ENCODE measurements at regions not wholly inside any gene's neighbourhood (a gene's known extent, or its start where the extent isn't known, plus 50 kb on each side); places are given as distances from the start of the nearest gene placed in this dataset.

DNA sequence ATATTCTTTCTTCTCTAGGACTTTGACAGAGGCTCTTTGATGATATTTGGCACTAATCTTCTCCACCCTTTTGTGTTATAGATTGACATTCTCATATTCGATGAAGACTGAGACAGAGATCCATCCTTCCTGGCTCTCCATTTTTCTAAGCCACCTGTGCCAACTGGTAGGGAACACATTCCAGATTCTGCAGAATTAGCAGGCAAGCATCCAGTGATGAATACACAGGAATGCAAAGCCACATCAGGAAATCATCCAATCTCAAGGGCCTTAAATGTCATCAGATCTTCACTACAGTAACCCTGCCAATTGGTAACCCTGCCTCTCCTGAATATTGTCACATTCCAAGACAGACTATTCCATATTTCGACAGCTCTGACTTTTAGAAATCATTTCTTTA lies 718.4 kb upstream of the API5 start:
- no peak overlapping the region for H3K4me3 ChIP-seq
- no peaks in the 10 kb centered on the region; the same call in 1 of the 2 replicates for H3K27me3 ChIP-seq
- H3K27ac ChIP-seq: no peak overlapping the region
- DNase-seq: no peak
- no peaks in the 10 kb centered on the region for H3K36me3 ChIP-seq
- H3K9me3 ChIP-seq (replicated peaks): no peaks in the 10 kb centered on the region
- H3K4me1 ChIP-seq: no peaks in the 10 kb centered on the region

DNA sequence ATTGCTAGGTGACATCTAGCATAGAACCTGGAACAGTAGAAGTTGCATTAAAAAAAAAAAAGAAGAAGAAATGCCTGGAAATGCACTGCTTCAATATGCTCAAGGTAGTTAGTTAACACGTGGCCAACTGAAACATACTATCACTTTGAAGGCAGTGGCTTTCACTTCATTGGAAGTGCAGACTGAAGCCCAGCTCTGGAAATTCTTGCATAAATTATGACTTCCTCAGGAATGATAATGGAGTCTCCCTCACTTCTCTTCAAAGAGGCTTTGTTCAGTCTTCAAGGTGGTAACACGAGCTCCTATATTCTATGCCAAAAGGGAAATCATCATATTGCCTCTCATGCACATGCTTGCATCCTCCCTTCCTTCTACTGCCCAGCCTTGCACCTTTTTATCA lies 715.9 kb upstream of the API5 start:
- no peak overlapping the region for H3K4me3 ChIP-seq
- H3K9me3 ChIP-seq (replicated peaks): no peaks in the 10 kb centered on the region
- H3K27me3 ChIP-seq: no peaks in the 10 kb centered on the region; the same call in 1 of the 2 replicates
- no peaks in the 10 kb centered on the region for H3K36me3 ChIP-seq
- no peaks in the 10 kb centered on the region for H3K4me1 ChIP-seq
- DNase-seq: no peak
- no peak overlapping the region for H3K27ac ChIP-seq

DNA sequence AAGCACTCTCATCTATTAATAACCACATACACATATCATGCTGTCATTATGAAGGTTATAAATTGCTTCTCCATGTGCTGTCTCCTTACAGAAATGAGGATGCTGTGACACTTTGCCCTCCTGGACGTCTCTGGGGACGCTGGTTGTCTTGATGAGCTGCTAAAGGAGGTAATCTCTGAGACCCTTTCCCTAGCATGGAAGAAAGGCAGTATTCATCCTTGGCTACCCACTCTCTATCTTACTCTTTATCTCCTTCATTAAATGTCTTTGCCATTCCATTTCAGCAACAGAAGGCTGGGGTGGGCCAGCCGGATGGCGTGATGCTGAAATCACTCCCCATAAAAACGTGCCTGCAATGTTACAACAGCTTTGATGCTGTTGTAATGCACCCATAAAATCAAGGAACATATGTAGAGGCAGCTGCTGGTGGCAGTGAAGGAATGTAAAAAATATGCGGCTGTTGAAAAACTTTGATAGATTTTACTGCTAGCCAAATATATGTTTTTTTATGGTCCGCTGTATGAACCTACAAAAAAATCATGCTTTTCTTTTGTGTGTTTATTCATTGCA lies 715.1 kb upstream of the API5 start:
- H3K4me3 ChIP-seq: no peak overlapping the region
- H3K9me3 ChIP-seq (replicated peaks): no peaks in the 10 kb centered on the region
- H3K27me3 ChIP-seq: no peaks in the 10 kb centered on the region; the same call in 1 of the 2 replicates
- no peaks in the 10 kb centered on the region for H3K36me3 ChIP-seq
- no peak for DNase-seq
- no peak overlapping the region for H3K27ac ChIP-seq
- no peaks in the 10 kb centered on the region for H3K4me1 ChIP-seq

DNA sequence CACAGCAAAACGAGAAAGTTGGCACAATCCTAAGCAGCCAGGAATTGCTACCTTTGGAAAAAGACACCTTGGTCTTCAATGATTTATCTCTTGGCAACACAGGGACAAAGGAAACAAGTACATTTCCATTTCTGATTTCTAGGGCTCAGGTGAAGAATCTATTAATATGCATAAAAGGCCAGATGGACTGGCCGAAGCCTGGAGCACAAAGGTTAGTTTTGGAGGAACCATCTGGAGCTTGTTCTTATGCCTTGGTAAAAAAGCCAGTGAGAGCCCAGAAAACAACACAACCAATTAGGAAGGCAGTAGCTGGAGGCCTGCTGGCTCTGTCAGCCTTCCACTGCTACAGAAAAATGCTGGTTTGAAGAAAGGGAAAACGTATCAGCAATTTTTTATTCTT lies 713.5 kb upstream of the API5 start:
- Histone ChIP-seq H3K4me3 (no peak overlapping the region), H3K27me3 (no peaks in the 10 kb centered on the region; the same call in 1 of the 2 replicates), H3K27ac (no peak overlapping the region), H3K9me3 (replicated peaks) (no peaks in the 10 kb centered on the region), H3K4me1 (no peaks in the 10 kb centered on the region), H3K36me3 (no peaks in the 10 kb centered on the region)
- no peak for DNase-seq

DNA sequence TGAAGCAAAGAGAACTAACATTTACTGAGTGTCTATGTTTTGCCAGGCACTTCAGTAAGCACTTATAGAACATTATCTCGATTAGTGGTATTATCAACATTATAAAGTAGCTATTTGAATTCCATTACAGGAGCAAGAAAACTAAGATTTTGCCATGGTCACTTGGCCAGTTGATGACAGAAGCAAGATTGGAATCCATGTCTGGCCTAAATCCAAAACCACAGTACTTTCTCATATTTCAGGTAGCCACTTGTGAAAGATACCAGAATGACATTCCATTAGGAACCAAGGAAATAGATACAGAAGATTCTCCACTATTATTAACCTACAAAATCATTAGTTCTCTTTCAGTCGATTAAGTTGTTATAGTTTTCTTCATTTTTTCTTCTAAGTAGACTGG lies 691.0 kb upstream of the API5 start:
- Histone ChIP-seq H3K9me3 (replicated peaks) (no peaks in the 10 kb centered on the region), H3K27ac (no peak overlapping the region), H3K4me1 (no peaks in the 10 kb centered on the region), H3K4me3 (no peak overlapping the region), H3K36me3 (no peaks in the 10 kb centered on the region), H3K27me3 (no peaks in the 10 kb centered on the region)
- DNase-seq: peak in 1 of 2 experiments; percentile 20

DNA sequence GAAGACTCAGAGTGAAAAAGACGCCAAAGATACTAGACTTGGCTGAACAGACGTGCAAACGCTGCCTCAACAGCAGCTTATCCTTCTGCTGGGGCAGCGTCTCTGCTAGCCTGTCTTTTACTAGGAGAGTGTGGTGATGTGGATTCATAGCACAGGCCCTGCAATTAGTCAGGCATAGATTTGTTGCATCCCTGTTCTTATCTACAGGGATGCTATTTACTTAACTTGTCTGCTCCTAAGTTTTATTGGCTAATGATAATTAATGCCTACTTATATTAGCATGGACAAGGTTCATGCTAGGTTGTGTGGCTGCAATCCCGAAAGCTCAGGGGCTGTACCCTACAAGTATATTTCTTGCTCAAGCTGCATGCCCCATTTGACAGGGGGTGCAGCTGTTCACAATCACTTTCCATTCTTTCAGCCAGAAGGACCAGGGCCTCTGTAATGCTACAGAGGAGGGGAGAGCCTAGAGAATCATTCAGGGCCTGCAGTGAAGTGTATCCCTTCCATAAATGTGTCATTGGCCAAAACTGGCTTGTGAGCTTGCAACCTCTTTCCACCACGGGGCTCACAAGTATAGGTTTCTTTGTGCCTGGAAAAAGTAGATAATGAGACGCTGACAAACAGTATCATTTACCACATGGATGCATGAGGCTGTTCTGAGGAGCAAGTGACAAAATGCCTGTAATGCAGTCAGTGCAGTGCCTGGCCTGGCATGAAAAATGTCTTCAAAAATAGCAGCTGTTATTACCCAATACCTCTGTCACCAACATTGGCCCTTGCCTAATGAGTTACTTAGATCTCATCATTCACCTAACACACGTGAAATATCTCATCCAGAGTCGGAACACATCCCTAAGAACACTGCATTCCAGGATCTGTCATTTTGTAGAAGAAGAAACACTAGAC lies 685.8 kb upstream of the API5 start:
- Histone ChIP-seq H3K27ac (no peak overlapping the region), H3K27me3 (peaks cover 8% of the 10 kb centered on the region; the same call in 1 of the 2 replicates), H3K36me3 (no peaks in the 10 kb centered on the region), H3K4me1 (no peaks in the 10 kb centered on the region), H3K9me3 (replicated peaks) (no peaks in the 10 kb centered on the region), H3K4me3 (no peak overlapping the region)
- DNase-seq: no peak

DNA sequence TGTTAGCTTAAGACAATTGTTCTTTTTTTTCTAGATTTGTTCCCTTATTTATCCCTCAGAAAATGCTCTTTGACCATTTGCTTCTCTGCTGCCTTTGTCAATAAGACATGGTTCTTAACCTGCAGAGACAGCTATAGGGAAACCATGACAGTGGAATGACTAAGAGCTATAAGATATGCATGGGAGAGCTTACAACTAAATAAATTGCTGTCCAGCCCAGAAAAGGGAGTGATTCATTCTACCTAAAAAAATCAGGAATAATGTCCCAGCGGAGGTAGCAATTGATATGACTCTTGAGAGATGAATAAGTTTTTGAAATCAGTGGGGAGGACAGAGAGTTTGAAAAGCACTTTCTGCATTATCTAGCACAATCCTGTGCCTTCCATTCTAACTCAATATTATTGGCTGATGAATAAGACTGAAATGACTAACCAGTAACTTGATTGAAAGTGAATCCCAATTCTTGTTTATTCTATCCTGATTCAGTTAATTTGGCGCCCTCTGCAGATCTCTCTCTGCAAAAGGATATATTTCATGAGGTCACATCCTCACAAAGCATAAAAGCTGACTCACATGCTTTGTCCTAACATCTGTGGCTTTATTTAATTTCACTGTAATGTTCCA lies 680.5 kb upstream of the API5 start:
- H3K4me3 ChIP-seq: no peak overlapping the region
- H3K27ac ChIP-seq: no peak overlapping the region
- H3K36me3 ChIP-seq: no peaks in the 10 kb centered on the region
- no peaks in the 10 kb centered on the region for H3K9me3 ChIP-seq (replicated peaks)
- no peaks in the 10 kb centered on the region for H3K4me1 ChIP-seq
- no peak for DNase-seq
- peaks cover 8% of the 10 kb centered on the region; the same call in 1 of the 2 replicates for H3K27me3 ChIP-seq

DNA sequence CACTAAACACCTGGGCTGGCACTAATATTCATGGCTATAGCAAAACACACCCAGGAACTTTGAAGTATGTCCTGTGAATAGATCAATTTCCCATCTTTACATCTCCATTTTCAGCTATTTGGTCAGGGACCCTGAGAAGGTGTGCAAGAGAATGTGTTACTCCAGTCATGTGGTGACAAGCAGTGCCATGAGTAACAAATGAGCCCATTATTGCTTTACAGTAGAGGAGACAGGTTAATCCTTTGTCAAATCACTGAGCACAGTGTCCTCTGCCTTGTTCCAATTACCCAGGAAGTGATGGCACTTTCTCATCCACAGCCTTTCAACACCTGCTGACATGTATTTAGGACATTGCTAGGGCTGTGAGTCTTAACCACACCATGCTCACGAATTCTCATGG lies 664.8 kb upstream of the API5 start:
- no peak overlapping the region for H3K4me3 ChIP-seq
- no peaks in the 10 kb centered on the region for H3K36me3 ChIP-seq
- no peaks in the 10 kb centered on the region for H3K4me1 ChIP-seq

DNA sequence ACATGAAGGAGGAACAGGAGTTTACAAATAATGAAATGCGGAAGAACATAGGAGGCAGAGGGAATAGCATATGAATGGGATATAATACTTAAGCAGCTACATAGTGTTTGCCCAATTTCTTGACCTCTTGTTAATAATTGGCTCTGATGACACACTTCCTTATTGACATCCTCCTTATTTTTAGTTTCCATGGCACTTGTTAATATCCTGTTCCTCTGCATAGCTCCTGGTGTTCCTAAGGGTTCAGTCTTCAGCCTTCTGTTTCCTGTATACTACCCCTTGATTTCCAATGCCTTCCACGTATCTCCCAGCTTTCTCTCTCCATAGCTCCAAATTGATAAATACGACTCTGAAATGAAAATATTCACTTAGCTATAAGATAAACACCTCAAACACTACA lies 663.8 kb upstream of the API5 start:
- no peak overlapping the region for H3K27ac ChIP-seq
- H3K36me3 ChIP-seq: no peaks in the 10 kb centered on the region
- no peaks in the 10 kb centered on the region for H3K4me1 ChIP-seq
- no peaks in the 10 kb centered on the region for H3K9me3 ChIP-seq (replicated peaks)
- DNase-seq: no peak
- peaks cover 12% of the 10 kb centered on the region for H3K27me3 ChIP-seq
- no peak overlapping the region for H3K4me3 ChIP-seq

More for the DNA sequence above, 664.8 kb upstream of the API5 start:
- Histone ChIP-seq H3K9me3 (replicated peaks) (no peaks in the 10 kb centered on the region), H3K27ac (no peak overlapping the region), H3K27me3 (peaks cover 12% of the 10 kb centered on the region)
- no peak for DNase-seq

DNA sequence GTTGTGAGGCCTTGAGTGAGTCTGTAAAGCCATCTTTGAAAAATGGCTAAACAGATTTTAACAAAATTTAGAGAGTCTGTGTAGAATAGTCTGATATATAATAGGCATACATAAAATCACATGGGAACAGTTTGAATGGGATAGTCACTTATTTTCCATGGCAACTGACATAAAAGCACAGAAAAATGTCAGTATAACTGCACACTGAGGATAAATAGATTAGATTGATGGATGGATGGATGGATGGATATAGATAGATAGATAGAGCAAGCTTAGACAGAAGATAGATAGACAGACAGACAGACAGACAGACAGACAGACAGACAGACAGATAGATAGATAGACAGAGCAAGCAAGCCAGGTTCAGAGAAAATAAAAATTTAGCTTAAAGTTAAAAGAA lies 660.2 kb upstream of the API5 start:
- H3K27me3 ChIP-seq: peaks cover 12% of the 10 kb centered on the region
- no peaks in the 10 kb centered on the region for H3K4me1 ChIP-seq
- no peaks in the 10 kb centered on the region for H3K36me3 ChIP-seq
- no peak overlapping the region for H3K27ac ChIP-seq
- H3K9me3 ChIP-seq (replicated peaks): no peaks in the 10 kb centered on the region
- H3K4me3 ChIP-seq: no peak overlapping the region
- DNase-seq: no peak

DNA sequence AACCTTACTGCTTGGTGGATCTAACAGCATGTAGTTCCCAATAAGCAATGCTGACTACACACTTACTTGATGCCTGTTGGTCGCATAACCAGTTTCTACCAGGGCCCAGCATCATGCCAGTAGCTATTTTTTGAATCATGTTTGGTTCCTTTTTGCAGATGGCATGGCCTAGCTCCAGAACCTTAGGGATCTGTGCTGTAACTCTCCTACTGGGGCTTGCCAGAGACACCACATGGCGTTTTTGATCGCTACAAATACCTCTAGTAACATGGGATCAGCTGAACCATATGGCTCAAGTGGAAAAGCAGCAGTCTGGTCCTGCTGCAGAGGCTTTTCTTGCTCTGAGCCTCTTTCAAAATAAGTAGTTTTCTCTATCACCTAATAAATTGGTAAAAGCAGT lies 654.6 kb upstream of the API5 start:
- no peaks in the 10 kb centered on the region for H3K36me3 ChIP-seq

DNA sequence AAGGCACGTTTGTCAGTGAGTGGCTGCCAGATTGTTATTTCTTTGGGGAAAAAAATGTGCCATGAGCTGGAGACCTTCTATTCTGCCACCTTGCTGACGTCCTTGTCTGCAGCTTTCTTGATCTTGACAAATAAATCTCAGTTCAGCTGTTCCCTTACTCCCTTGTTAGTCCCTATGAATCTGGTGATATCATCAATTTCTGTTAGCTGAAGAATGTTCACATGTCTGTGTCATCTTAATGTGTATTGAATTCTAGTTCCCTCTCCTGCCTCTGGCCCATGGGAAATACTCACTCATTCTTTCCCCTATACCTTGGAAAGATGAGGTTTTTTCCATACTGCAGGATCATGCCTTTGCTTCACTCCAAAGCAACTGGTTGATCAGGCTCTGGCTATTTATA lies 649.9 kb upstream of the API5 start:
- H3K27me3 ChIP-seq: no peaks in the 10 kb centered on the region
- no peaks in the 10 kb centered on the region for H3K36me3 ChIP-seq
- no peak overlapping the region for H3K4me3 ChIP-seq
- H3K27ac ChIP-seq: no peak overlapping the region
- H3K9me3 ChIP-seq (replicated peaks): no peaks in the 10 kb centered on the region
- no peaks in the 10 kb centered on the region for H3K4me1 ChIP-seq
- no peak for DNase-seq

More for the DNA sequence above, 654.6 kb upstream of the API5 start:
- H3K27me3 ChIP-seq: no peaks in the 10 kb centered on the region
- H3K9me3 ChIP-seq (replicated peaks): no peaks in the 10 kb centered on the region
- no peak for DNase-seq
- no peak overlapping the region for H3K4me3 ChIP-seq
- H3K4me1 ChIP-seq: no peaks in the 10 kb centered on the region
- no peak overlapping the region for H3K27ac ChIP-seq

DNA sequence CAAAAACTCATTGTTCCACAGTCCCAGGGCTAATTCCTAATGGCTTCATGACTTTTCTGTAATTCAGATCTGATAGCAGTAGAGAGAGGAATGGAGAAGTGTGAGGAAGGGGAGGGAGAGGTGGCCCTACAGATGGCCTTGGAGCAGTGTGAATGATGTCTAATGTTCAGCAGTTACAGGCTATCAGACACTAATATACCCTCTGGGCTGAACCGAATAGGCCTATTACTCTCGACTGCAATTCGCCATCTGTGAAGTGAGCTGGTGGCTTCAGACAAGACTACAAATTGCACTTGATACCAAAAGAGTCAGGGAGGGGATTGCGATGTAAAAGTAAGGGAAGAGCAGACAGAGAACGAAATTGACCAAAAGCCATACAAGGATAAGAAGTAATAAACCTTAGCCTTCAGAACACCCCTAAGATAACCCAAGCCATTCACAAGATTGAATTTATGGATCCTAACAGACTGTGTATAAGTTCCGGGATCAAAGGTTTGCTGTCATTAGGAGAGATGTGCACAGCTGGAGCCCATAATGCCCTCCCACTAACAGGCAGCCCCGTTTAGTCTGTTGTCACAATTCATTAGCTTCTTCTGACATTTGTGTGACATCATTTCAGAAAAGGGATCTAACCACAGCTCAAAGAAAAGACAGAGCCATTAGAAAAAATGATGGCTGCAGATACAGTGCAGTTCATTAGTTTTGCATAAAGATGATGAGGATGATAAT lies 642.4 kb upstream of the API5 start:
- peaks cover 3% of the 10 kb centered on the region; the same call in 1 of the 2 replicates for H3K27me3 ChIP-seq
- no peaks in the 10 kb centered on the region for H3K9me3 ChIP-seq (replicated peaks)
- no peak overlapping the region for H3K4me3 ChIP-seq
- no peaks in the 10 kb centered on the region for H3K36me3 ChIP-seq
- no peak overlapping the region for H3K27ac ChIP-seq
- no peaks in the 10 kb centered on the region for H3K4me1 ChIP-seq
- DNase-seq: no peak

DNA sequence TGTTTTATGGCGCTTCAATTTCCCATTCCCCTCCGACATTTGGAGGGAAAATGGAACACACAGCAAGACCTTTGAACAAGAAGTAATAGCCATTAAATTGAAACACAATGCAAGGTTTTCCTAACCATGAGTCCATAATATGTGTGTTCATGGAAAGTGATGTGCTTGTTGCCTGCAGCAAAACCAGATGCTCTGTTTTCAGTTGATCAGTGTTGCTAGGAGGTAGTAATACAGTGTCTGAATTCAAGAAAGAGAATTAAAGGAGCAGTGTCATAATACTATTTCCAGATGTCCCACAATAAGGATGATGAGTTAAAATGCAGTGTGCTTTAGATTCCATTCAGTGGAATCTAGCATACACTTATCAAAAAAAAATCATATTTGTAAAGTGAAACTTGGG lies 637.4 kb upstream of the API5 start:
- no peak for DNase-seq
- H3K27ac ChIP-seq: no peak overlapping the region

DNA sequence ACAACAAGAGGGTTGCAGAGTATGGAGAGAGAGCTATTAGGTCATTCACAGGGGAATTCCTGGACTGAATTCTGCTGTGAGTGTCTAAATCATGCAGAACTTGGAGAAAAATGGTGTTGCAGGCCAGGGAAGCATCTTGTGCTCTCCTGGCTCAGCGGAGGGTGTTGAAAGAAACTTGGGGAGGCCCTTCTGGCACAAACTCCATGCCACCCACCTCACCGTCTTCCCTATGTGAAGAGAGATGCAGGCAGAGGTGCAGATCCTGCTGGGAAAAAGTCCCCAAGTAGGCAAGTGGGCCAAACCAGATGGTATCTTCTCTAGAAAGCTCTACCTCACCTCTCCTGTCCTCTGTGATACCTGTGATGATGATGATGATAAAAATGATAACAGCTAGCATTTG lies 604.3 kb upstream of the API5 start:
- H3K27me3 ChIP-seq: peaks cover 11% of the 10 kb centered on the region
- no peaks in the 10 kb centered on the region for H3K36me3 ChIP-seq
- H3K4me1 ChIP-seq: no peaks in the 10 kb centered on the region
- H3K9me3 ChIP-seq (replicated peaks): no peaks in the 10 kb centered on the region
- no peak overlapping the region for H3K27ac ChIP-seq
- no peak for DNase-seq
- H3K4me3 ChIP-seq: no peak overlapping the region

More for the DNA sequence above, 637.4 kb upstream of the API5 start:
- Histone ChIP-seq H3K27me3 (peaks cover 7% of the 10 kb centered on the region), H3K9me3 (replicated peaks) (no peaks in the 10 kb centered on the region), H3K4me1 (no peaks in the 10 kb centered on the region), H3K36me3 (no peaks in the 10 kb centered on the region), H3K4me3 (no peak overlapping the region)
